HCT116 (cell line): ENCODE measurements at regions not wholly inside any gene's neighbourhood (a gene's known extent, or its start where the extent isn't known, plus 50 kb on each side); places are given as distances from the start of the nearest gene placed in this dataset.

ENCODE experiments used
- ATAC-seq: fragments of 200-7000 bp; cut with Tn5 transposase; 2 replicates; pipeline ENCODE4 v1.9.1; 2020; ENCODE audit warnings: mild to moderate bottlenecking, moderate library complexity
- BruUV-seq: library from RNA; stranded (reverse); fragments of 400-500 nt; replicated peaks from 2 replicates; lab custom pipeline; 2021; lab: Mats Ljungman, UMichigan
- CTCF ChIA-PET: fragments of 300-600 bp; sonication (Branson Sonifier 250); formaldehyde crosslinking; loops from one replicate; lab custom pipeline; 2021; ENCODE audit warnings: antibody characterized with exemption; lab: Charles Lee
- POLR2A ChIA-PET: fragments of 300-600, 350-600 bp; sonication (Branson Sonifier 250); formaldehyde crosslinking; loops from one replicate; lab custom pipeline; 2021; ENCODE audit warnings: antibody characterized with exemption; lab: Charles Lee
- RAD21 ChIA-PET, 2 experiments: fragments of 300-600 bp; sonication (Branson Sonifier 250); formaldehyde crosslinking; loops; one replicate each; lab custom pipeline; 2023; ENCODE audit warnings: low total read pairs in 2 of 2; ENCODE audit not compliant: uncharacterized antibody in 2 of 2, unreplicated experiment in 2 of 2, low non-redundant PET in 1 of 2; lab: Charles Lee
- DNase-seq: peaks from one replicate; pipeline ENCODE4 v3.0.0-alpha.2; 2010; ENCODE audit warnings: low read depth, low spot score
- H2AFZ ChIP-seq: fragments of 200-600 bp; shearing (Covaris generic), sonication (generic); 2 replicates; pipeline ENCODE4 v1.6.1; 2017; ENCODE audit warnings: low read depth, mixed run types, mixed read lengths, antibody characterized with exemption, low read length; ENCODE audit not compliant: poor library complexity, severe bottlenecking
- H3K27ac ChIP-seq: 2 replicates; pipeline ENCODE4 v1.5.1; 2012; ENCODE audit warnings: low read depth, low read length
- H3K27me3 ChIP-seq: fragments of 200-600 bp; sonication (generic); 2 replicates; pipeline ENCODE4 v1.6.1; 2016; ENCODE audit warnings: mixed run types, low read length, mixed read lengths; ENCODE audit not compliant: insufficient read depth
- H3K36me3 ChIP-seq, 2 experiments: fragments of 200-500 bp in 1 of 2; fragments of 200-600 bp in 1 of 2; sonication (Bioruptor generic) in 1 of 2; sonication (generic) in 1 of 2; 2 replicates each; pipeline versions ENCODE4 v1.5.1 to v1.6.1; 2014 to 2016; ENCODE audit warnings: low read length in 2 of 2, inconsistent platforms in 1 of 2, mixed read lengths in 1 of 2, mixed run types in 1 of 2; ENCODE audit not compliant: insufficient read depth in 2 of 2, control insufficient read depth in 1 of 2
- H3K4me1 ChIP-seq, 2 experiments: fragments of 200-600 bp in 1 of 2; sonication (generic) in 1 of 2; 2 replicates each; pipeline versions ENCODE4 v1.5.1 to v1.6.1; 2012 to 2017; ENCODE audit warnings: low read length in 2 of 2, inconsistent platforms in 1 of 2, mild to moderate bottlenecking in 1 of 2, mixed read lengths in 1 of 2, mixed run types in 1 of 2, moderate library complexity in 1 of 2; ENCODE audit not compliant: insufficient read depth in 2 of 2, control insufficient read depth in 1 of 2
- H3K4me2 ChIP-seq: fragments of 200-600 bp; sonication (generic); 2 replicates; pipeline ENCODE4 v1.6.1; 2017; ENCODE audit warnings: mixed run types, low read length, mixed read lengths
- H3K4me3 ChIP-seq, 2 experiments: fragments of 200-600 bp in 1 of 2; sonication (generic) in 1 of 2; replicated peaks in 1 of 2; 2 replicates each; pipeline ENCODE4 v1.5.1; 2011 to 2016; ENCODE audit warnings: low read length in 2 of 2, control low read depth in 1 of 2, low read depth in 1 of 2, mild to moderate bottlenecking in 1 of 2, mixed read lengths in 1 of 2, mixed run types in 1 of 2
- H3K79me2 ChIP-seq: fragments of 200-600 bp; sonication (generic); 2 replicates; pipeline ENCODE4 v1.6.1; 2017; ENCODE audit warnings: mild to moderate bottlenecking, mixed run types, low read length, moderate library complexity, mixed read lengths; ENCODE audit not compliant: insufficient read depth
- H3K9ac ChIP-seq: fragments of 200-600 bp; sonication (generic); 2 replicates; pipeline ENCODE4 v1.6.1; 2016; ENCODE audit warnings: low read length, mixed read lengths
- H3K9me2 ChIP-seq: fragments of 200-600 bp; sonication (generic), shearing (Covaris generic); 2 replicates; pipeline ENCODE4 v1.6.1; 2017; ENCODE audit warnings: mixed run types, mild to moderate bottlenecking, moderate library complexity; ENCODE audit not compliant: insufficient read depth
- H3K9me3 ChIP-seq, 2 experiments: fragments of 200-500 bp in 1 of 2; fragments of 200-600 bp in 1 of 2; sonication (Bioruptor generic) in 1 of 2; sonication (generic) in 1 of 2; 2 replicates each; pipeline ENCODE4 v1.6.1; 2014 to 2017; ENCODE audit warnings: low read length in 2 of 2, mixed read lengths in 2 of 2, inconsistent platforms in 1 of 2, low read depth in 1 of 2, mild to moderate bottlenecking in 1 of 2, mixed run types in 1 of 2, moderate library complexity in 1 of 2; ENCODE audit not compliant: control insufficient read depth in 1 of 2, insufficient read depth in 1 of 2
- H4K20me1 ChIP-seq: fragments of 200-600 bp; sonication (generic), shearing (Covaris generic); 2 replicates; pipeline ENCODE4 v1.6.1; 2017; ENCODE audit warnings: mixed run types, mild to moderate bottlenecking, moderate library complexity; ENCODE audit not compliant: insufficient read depth
- ELF1 ChIP-seq: IDR thresholded peaks from 2 replicates; pipeline ENCODE4 v1.6.1; 2012; ENCODE audit warnings: low read depth, borderline replicate concordance
- MAX ChIP-seq: IDR thresholded peaks from 2 replicates; pipeline ENCODE4 v1.6.1; 2012
- POLR2AphosphoS5 ChIP-seq: IDR thresholded peaks from 2 replicates; pipeline ENCODE4 v1.6.1; 2011; ENCODE audit warnings: mild to moderate bottlenecking, low read depth, low read length, moderate library complexity
- SRF ChIP-seq: IDR thresholded peaks from 2 replicates; pipeline ENCODE4 v1.6.1; 2012; ENCODE audit warnings: low read depth
- YY1 ChIP-seq: IDR thresholded peaks from 2 replicates; pipeline ENCODE4 v1.6.1; 2011; ENCODE audit warnings: low read length, low read depth, moderate library complexity, mild to moderate bottlenecking; ENCODE audit not compliant: insufficient replicate concordance; ENCODE audit errors: extremely low read depth
- ZBTB33 ChIP-seq: IDR thresholded peaks from 2 replicates; pipeline ENCODE4 v1.6.1; 2011; ENCODE audit warnings: mild to moderate bottlenecking, low read length, moderate library complexity; ENCODE audit not compliant: insufficient replicate concordance; ENCODE audit errors: extremely low read depth
- intact Hi-C: fragments of 100-400 bp; cut with micrococcal nuclease; formaldehyde crosslinking; loops from 2 replicates; pipeline ENCODE4 v1.10.0; 2022

GRCh38 chr13:75224053-75224742 lies 257.8 kb downstream of the TBC1D4 start (continued):
- TF ChIP-seq ZBTB33, result no peak
- no peak for TF ChIP-seq SRF

GRCh38 chr13:75222031-75222430 lies 259.9 kb downstream of the TBC1D4 start:
- TF ChIP-seq ELF1 (no peak), POLR2AphosphoS5 (no peak), MAX (no peak), ZBTB33 (no peak), YY1 (no peak)
- Histone ChIP-seq H3K36me3 (no peaks in the 10 kb centered on the region), H3K9me3 (no peaks in the 10 kb centered on the region), H3K9ac (no peak overlapping the region), H3K4me1 (peaks cover 0 to 8% of the 10 kb centered on the region in 2 experiments; a peak in 2 of 4 replicates), H3K27ac (no peak overlapping the region), H2AFZ (no peak overlapping the region), H3K27me3 (peaks cover 8% of the 10 kb centered on the region; the same call in 1 of the 2 replicates), H3K9me2 (no peaks in the 10 kb centered on the region), H4K20me1 (no peaks in the 10 kb centered on the region), H3K4me3 (no peak overlapping the region), H3K79me2 (no peaks in the 10 kb centered on the region), H3K4me2 (no peak overlapping the region)
- intact Hi-C loops, result no loop called here
- DNase-seq (no peak), ATAC-seq (no peak)
- ChIA-PET CTCF (no interaction called here), POLR2A (no interaction called here), RAD21 (no interaction called here)
- BruUV-seq, result no TSS peak
